Ovary (tissue), 7 donors: ENCODE measurements at regions not wholly inside any gene's neighbourhood (a gene's known extent, or its start where the extent isn't known, plus 50 kb on each side); places are given as distances from the start of the nearest gene placed in this dataset.

Experiments
- DNase-seq, 5 donors: peaks; one replicate each; pipeline ENCODE4 v3.0.0-alpha.2; 2019 to 2020
- H3K27ac ChIP-seq, 2 donors: fragments of 200-600 bp; one replicate each; pipeline versions ENCODE4 v1.5.1 to v1.8.0; 2019 to 2022
- H3K27me3 ChIP-seq: fragments of 200-600 bp; one replicate; pipeline ENCODE4 v1.8.0; 2022
- H3K36me3 ChIP-seq: fragments of 200-600 bp; sonication (generic); one replicate; pipeline ENCODE4 v1.5.1; 2019
- H3K4me1 ChIP-seq: one replicate; pipeline ENCODE4 v1.8.1; 2013; ENCODE audit warnings: mild to moderate bottlenecking, moderate library complexity; ENCODE audit not compliant: insufficient read depth
- H3K4me3 ChIP-seq: fragments of 200-600 bp; sonication (generic); one replicate; pipeline ENCODE4 v1.5.1; 2017
- H3K9me3 ChIP-seq, 2 donors: fragments of 200-600 bp in 1 of 2; sonication (generic) in 1 of 2; one replicate each; pipeline versions ENCODE4 v1.5.1 to v1.8.1; 2013 to 2019; ENCODE audit warnings: mild to moderate bottlenecking in 1 of 2, moderate library complexity in 1 of 2
- EP300 ChIP-seq: sonication (generic); formaldehyde crosslinking; IDR thresholded peaks from one replicate; pipeline ENCODE4 v1.6.1; 2017; ENCODE audit warnings: antibody characterized with exemption
- POLR2A ChIP-seq: fragments of 450-650 bp; IDR thresholded peaks from one replicate; pipeline ENCODE4 v1.6.1; 2017; ENCODE audit warnings: antibody characterized with exemption, mild to moderate bottlenecking, moderate library complexity
- WGBS, 3 donors: extraction: QIAGEN DNeasy Blood & Tissue Kit in 1 of 3; methylation state at CpG; one replicate each; pipeline versions ENCODE4 v1.1.5 to v1.1.7; 2013 to 2017; 5-methylcytosine and 5-hydroxymethylcytosine counted together
- intact Hi-C, 4 donors: fragments of 100-400 bp; cut with DNase I; formaldehyde crosslinking; loops; one replicate each; pipeline versions ENCODE4 v1.11.0 to v1.15.1; 2022 to 2023
- TF ChIP-seq, protein P1 (sequence below), 3 donors: fragments of 450-650 bp in 2 of 3; fragments of 200-600 bp in 1 of 3; IDR thresholded peaks; one replicate each; pipeline versions ENCODE4 v1.5.1 to v1.8.0; 2016 to 2022; ENCODE audit warnings: antibody characterized with exemption in 3 of 3, mild to moderate bottlenecking in 1 of 3
- donor health status: DM: no; HTN: no; CAD: no; lungs with moderate emphysema.
- donor health status: DM: no; HTN: no; CAD: no.
- donor health status: Bipolar disorder and iron deficiency.
- donor health status: DM: no; HTN: no; CAD: no.
- donor health status: DM: yes; HTN: yes; CAD: no.

DNA sequence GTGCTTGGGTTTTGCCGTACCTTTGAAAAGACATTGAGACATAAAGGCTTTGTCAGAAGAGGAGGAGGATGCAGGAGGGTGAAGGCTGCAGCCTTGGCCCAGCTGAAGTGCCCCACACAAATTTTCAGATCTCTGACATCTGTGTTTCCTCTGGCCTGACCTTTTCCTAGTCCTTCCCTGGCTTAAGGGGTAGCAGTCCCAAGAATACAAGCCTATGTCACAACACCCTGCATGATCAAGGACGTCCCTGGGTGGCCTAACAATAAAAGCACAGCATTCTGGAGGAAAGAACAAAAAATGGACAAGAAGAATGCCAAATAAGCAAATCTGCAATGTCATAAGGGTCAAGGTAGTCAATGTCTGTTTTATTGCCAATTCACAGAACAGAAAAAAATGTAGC is 80.8 kb upstream of the FAM9C start:
- intact Hi-C loops = loop anchor here in 1 of 4 donors (10.0 kb wide), 1 partner anchor 150 kb away; the partner anchor contains the start of gene TMSB4X
- 32 to 43% (median 36%) methylated on average over 2 of the region's 2 CpGs for WGBS, 3 donors
- peak overlapping the region in 1 of 2 donors; percentile 22 for H3K27ac ChIP-seq
- H3K9me3 ChIP-seq = no peaks in the 10 kb centered on the region
- TF ChIP-seq POLR2A = no peak
- no peak for TF ChIP-seq EP300
- TF ChIP-seq, protein P1, sequence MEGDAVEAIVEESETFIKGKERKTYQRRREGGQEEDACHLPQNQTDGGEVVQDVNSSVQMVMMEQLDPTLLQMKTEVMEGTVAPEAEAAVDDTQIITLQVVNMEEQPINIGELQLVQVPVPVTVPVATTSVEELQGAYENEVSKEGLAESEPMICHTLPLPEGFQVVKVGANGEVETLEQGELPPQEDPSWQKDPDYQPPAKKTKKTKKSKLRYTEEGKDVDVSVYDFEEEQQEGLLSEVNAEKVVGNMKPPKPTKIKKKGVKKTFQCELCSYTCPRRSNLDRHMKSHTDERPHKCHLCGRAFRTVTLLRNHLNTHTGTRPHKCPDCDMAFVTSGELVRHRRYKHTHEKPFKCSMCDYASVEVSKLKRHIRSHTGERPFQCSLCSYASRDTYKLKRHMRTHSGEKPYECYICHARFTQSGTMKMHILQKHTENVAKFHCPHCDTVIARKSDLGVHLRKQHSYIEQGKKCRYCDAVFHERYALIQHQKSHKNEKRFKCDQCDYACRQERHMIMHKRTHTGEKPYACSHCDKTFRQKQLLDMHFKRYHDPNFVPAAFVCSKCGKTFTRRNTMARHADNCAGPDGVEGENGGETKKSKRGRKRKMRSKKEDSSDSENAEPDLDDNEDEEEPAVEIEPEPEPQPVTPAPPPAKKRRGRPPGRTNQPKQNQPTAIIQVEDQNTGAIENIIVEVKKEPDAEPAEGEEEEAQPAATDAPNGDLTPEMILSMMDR (IDR thresholded peaks at IDR 0.05) = no peak
- H3K4me1 ChIP-seq = peaks cover 3% of the 10 kb centered on the region
- peak in 1 of 5 donors; percentile 19 for DNase-seq
- H3K4me3 ChIP-seq = no peak overlapping the region
- no peaks in the 10 kb centered on the region for H3K27me3 ChIP-seq
- H3K36me3 ChIP-seq = no peaks in the 10 kb centered on the region

DNA sequence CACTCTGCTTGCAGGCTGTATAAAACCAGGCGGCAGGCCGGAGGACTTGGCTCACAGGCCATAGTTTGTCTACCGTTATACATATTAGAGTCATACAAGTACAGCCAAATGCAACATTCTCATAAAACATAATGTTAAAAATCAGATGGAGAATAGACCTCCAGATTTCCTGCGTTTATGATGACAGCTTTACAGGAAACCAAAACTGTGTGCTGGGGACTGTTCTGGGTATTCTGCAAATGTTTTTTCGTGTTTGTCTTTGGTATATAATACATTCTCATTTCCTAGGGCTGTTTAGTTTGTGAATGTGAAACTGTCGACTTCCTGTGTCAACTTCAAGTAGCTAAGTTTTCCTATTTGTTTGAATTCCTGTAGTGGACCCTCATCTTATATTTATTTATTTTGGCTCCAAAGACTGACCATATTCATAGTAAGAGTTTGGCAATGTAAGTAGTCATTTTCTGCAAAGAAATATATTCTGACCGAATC is 79.5 kb upstream of the FAM9C start:
- no peak for TF ChIP-seq EP300
- TF ChIP-seq POLR2A = no peak
- TF ChIP-seq, protein P1 (IDR thresholded peaks at IDR 0.05) = no peak
- intact Hi-C loops = loop anchor here in 1 of 4 donors (10.0 kb wide), 1 partner anchor 149 kb away; the partner anchor contains the start of gene TMSB4X
- no peak overlapping the region for H3K27ac ChIP-seq
- H3K9me3 ChIP-seq = no peaks in the 10 kb centered on the region
- H3K36me3 ChIP-seq = no peaks in the 10 kb centered on the region
- DNase-seq = no peak
- peaks cover 3% of the 10 kb centered on the region for H3K4me1 ChIP-seq
- 39 to 48% (median 47%) methylated on average over 7 of the region's 7 CpGs for WGBS, 3 donors
- no peak overlapping the region for H3K4me3 ChIP-seq
- H3K27me3 ChIP-seq = no peaks in the 10 kb centered on the region

DNA sequence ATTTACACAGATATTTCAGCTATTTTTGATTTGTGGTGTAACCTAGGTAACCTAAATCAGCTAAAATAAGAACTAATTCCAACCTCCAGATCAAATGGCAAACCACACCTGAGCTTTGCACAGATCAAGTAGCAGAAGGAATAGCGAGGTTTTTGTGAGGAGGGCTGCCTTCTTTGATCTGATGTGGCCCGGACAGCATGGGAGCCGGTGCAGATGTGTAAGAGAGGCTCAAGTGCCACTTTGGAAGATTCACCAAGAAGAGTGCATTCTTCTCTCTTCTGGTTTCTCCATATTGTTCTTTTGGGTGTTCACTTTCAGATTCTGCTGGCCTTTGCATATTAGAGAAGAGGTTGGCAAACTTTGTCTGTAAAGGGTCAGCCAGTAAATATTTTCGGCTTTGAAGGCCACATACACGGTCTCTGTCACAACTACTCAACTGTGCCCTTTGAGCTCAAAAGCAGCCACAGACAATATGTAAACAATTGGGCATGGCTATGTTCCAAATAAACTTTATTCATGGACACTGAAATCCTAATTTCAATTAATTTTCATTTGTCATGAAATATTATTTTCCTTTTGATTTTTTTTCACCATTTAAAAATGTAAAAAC is 78.9 kb upstream of the FAM9C start:
- Histone ChIP-seq H3K4me3 (no peak overlapping the region), H3K36me3 (no peaks in the 10 kb centered on the region), H3K4me1 (peaks cover 3% of the 10 kb centered on the region), H3K9me3 (no peaks in the 10 kb centered on the region), H3K27ac (peak overlapping the region in 1 of 2 donors; percentile 76), H3K27me3 (no peaks in the 10 kb centered on the region)
- TF ChIP-seq POLR2A (no peak), EP300 (no peak)
- TF ChIP-seq, protein P1 (IDR thresholded peaks at IDR 0.05) = no peak
- DNase-seq = no peak
- WGBS, 3 donors = 55 to 59% (median 55%) methylated on average over 5 of the region's 5 CpGs
- intact Hi-C loops = loop anchor here in 1 of 4 donors (10.0 kb wide), 1 partner anchor 149 kb away; the partner anchor contains the start of gene TMSB4X

DNA sequence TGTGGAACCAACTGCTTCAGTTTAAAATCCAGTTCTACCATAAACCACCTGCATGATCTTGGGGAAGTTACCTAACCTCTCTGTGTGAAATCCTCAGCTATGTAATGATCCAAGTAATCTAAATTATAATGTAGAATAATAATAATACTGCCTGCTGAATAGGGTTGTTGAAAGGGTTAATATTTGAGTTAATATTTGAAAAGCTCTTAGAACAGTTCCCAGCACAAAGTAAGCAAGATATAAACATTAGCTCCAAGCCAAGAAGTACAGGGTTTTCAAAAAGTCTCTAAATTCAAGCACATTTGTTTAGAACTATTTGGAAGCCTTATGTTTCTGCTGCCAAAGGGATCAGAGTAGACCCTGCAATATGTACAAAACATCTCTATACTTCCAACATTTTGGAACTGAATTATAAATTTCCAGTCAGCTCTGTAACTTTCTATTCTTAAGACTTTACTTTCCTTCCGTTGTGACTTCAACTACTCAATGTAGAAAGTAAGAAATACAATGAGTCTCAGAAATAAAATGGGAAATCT is 76.7 kb upstream of the FAM9C start:
- no peaks in the 10 kb centered on the region for H3K36me3 ChIP-seq
- TF ChIP-seq EP300 = no peak
- TF ChIP-seq, protein P1 (IDR thresholded peaks at IDR 0.05) = no peak
- no peak for TF ChIP-seq POLR2A
- 33 to 43% (median 41%) methylated on average over 1 of the region's 1 CpG for WGBS, 3 donors
- no peaks in the 10 kb centered on the region for H3K27me3 ChIP-seq
- H3K4me1 ChIP-seq = peaks cover 3% of the 10 kb centered on the region
- no peaks in the 10 kb centered on the region for H3K9me3 ChIP-seq
- intact Hi-C loops = loop anchor here in 1 of 4 donors (10.0 kb wide), 1 partner anchor 146 kb away; the partner anchor contains the start of gene TMSB4X
- DNase-seq = no peak
- H3K27ac ChIP-seq = peak overlapping the region in 1 of 2 donors; percentile 76
- no peak overlapping the region for H3K4me3 ChIP-seq
